Astrocyte (in vitro differentiated cells and primary cell): ENCODE measurements at regions not wholly inside any gene's neighbourhood (a gene's known extent, or its start where the extent isn't known, plus 50 kb on each side); places are given as distances from the start of the nearest gene placed in this dataset.

Experiments used
- CTCF ChIP-seq: IDR thresholded peaks from 2 replicates; pipeline ENCODE4 v1.5.1; 2011; ENCODE audit warnings: low read depth, mild to moderate bottlenecking, inconsistent platforms, low read length, moderate library complexity; ENCODE audit not compliant: insufficient read depth
- EZH2 ChIP-seq: IDR thresholded peaks from 2 replicates; pipeline ENCODE4 v1.6.1; 2012; ENCODE audit warnings: mild to moderate bottlenecking, low read length, inconsistent platforms; ENCODE audit not compliant: insufficient read depth

- TF ChIP-seq CTCF, result no peak
- TF ChIP-seq EZH2, result no peak
These were observed 143.6 kb downstream of the VEGFA start for GRCh38 chr6:43913375-43914271.
